ENCODE measurements at regions not wholly inside any gene's neighbourhood (a gene's known extent, or its start where the extent isn't known, plus 50 kb on each side); places are given as distances from the start of the nearest gene placed in this dataset.

- Mint-ChIP-seq H3K4me3 (no peak overlapping the region), H3K27ac (no peak overlapping the region), H3K4me1 (peaks cover 7% of the 10 kb centered on the region), H3K9me3 (peaks cover 24% of the 10 kb centered on the region), H3K27me3 (ENCODE audit: low read depth) (peaks cover 20% of the 10 kb centered on the region), H3K36me3 (ENCODE audit: low read depth) (no peaks in the 10 kb centered on the region)
- TF ChIP-seq CTCF (IDR thresholded peaks at IDR 0.05; ENCODE audit: unreplicated experiment in 3 of 3): peak; percentile 66 to 71 (median 69)
Observed at GRCh38 chr20:23235173-23236027, 115.2 kb upstream of the NXT1 start.

GRCh38 chr20:23234311-23235078 lies 116.1 kb upstream of the NXT1 start:
- peaks cover 19% of the 10 kb centered on the region for H3K9me3 Mint-ChIP-seq
- H3K4me1 Mint-ChIP-seq: peaks cover 12% of the 10 kb centered on the region
- peaks cover 19% of the 10 kb centered on the region for H3K27me3 Mint-ChIP-seq (ENCODE audit: low read depth)
- no peak for TF ChIP-seq CTCF (IDR thresholded peaks at IDR 0.05; ENCODE audit: unreplicated experiment in 3 of 3)
- H3K27ac Mint-ChIP-seq: no peak overlapping the region
- H3K36me3 Mint-ChIP-seq (ENCODE audit: low read depth): no peaks in the 10 kb centered on the region
- no peak overlapping the region for H3K4me3 Mint-ChIP-seq

DNA sequence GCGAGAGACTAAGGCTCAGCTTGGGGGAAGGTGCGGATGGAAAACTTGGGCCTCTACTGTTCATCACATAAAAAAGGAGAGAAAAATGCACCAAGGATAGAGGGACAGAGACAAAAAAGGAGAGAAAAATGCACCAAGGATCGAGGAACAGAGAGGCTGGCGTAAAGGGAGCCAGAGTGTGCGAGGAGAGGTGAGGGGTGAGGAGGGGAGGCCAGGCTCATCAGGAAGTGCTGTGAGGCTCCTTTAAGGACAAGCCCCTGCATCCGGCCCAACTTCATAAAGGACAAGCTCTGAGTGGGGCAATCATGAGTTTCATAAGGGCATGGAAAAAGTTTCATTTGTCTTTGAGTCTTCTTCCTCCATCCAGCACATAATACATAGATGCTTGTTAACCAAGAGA lies 117.2 kb upstream of the NXT1 start:
- Mint-ChIP-seq H3K4me1 (peaks cover 20% of the 10 kb centered on the region), H3K27me3 (ENCODE audit: low read depth) (peaks cover 9% of the 10 kb centered on the region), H3K4me3 (no peak overlapping the region), H3K9me3 (peaks cover 10% of the 10 kb centered on the region), H3K27ac (no peak overlapping the region), H3K36me3 (ENCODE audit: low read depth) (no peaks in the 10 kb centered on the region)
- no peak for TF ChIP-seq CTCF (IDR thresholded peaks at IDR 0.05; ENCODE audit: unreplicated experiment in 3 of 3)

- Mint-ChIP-seq H3K27ac (no peak overlapping the region), H3K4me1 (peaks cover 20% of the 10 kb centered on the region), H3K27me3 (ENCODE audit: low read depth) (peaks cover 5% of the 10 kb centered on the region), H3K9me3 (peaks cover 7% of the 10 kb centered on the region), H3K36me3 (ENCODE audit: low read depth) (no peaks in the 10 kb centered on the region), H3K4me3 (no peak overlapping the region)
- TF ChIP-seq CTCF (IDR thresholded peaks at IDR 0.05; ENCODE audit: unreplicated experiment in 3 of 3): no peak
Observed at GRCh38 chr20:23232679-23233308, 117.8 kb upstream of the NXT1 start.

- peaks cover 5% of the 10 kb centered on the region for H3K27me3 Mint-ChIP-seq (ENCODE audit: low read depth)
- H3K4me1 Mint-ChIP-seq: peaks cover 20% of the 10 kb centered on the region
- no peak overlapping the region for H3K4me3 Mint-ChIP-seq
- H3K27ac Mint-ChIP-seq: no peak overlapping the region
- peaks cover 3% of the 10 kb centered on the region for H3K9me3 Mint-ChIP-seq
- no peak for TF ChIP-seq CTCF (IDR thresholded peaks at IDR 0.05; ENCODE audit: unreplicated experiment in 3 of 3)
- no peaks in the 10 kb centered on the region for H3K36me3 Mint-ChIP-seq (ENCODE audit: low read depth)
Observed at GRCh38 chr20:23232219-23232581, 118.4 kb upstream of the NXT1 start.
